ENCODE measurements at regions not wholly inside any gene's neighbourhood (a gene's known extent, or its start where the extent isn't known, plus 50 kb on each side); places are given as distances from the start of the nearest gene placed in this dataset.

DNA sequence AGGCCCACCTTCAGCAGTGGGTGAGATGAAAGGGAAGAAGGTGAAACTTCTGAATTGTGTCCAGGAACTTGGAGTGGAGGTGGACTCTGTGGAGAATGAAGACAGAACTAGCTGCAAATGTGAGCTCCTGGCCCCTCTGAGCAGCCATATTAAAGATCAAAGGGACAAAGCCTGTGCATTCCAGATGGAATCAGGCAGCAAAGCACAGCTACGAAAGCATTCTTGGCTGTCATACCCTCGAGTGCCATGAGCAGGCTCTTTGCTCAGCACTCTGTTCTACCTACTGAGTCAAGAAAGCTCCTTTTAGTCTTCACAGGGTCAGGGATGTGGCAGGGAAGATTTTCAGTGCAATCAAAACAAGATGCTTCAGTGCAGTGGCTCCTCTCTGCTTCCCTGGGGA, 86.3 kb upstream of the TSPAN2 start (continued):
- TF ChIP-seq, protein P1, sequence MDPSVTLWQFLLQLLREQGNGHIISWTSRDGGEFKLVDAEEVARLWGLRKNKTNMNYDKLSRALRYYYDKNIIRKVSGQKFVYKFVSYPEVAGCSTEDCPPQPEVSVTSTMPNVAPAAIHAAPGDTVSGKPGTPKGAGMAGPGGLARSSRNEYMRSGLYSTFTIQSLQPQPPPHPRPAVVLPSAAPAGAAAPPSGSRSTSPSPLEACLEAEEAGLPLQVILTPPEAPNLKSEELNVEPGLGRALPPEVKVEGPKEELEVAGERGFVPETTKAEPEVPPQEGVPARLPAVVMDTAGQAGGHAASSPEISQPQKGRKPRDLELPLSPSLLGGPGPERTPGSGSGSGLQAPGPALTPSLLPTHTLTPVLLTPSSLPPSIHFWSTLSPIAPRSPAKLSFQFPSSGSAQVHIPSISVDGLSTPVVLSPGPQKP (IDR thresholded peaks at IDR 0.05; ENCODE audit: borderline replicate concordance, low read depth, low read length), result no peak
- no peak for TF ChIP-seq FOS (IDR thresholded peaks at IDR 0.05; ENCODE audit: low read depth, low read length)
- no peak for TF ChIP-seq POLR2A (IDR thresholded peaks at IDR 0.05; ENCODE audit: low read depth, low read length)
- no peak for TF ChIP-seq MAFK (IDR thresholded peaks at IDR 0.05; ENCODE audit: low read depth, low read length)
- TF ChIP-seq SMC3 (IDR thresholded peaks at IDR 0.05; ENCODE audit: low read depth, low read length), result no peak
- no peak for TF ChIP-seq RAD21 (IDR thresholded peaks at IDR 0.05; ENCODE audit: low read length)

DNA sequence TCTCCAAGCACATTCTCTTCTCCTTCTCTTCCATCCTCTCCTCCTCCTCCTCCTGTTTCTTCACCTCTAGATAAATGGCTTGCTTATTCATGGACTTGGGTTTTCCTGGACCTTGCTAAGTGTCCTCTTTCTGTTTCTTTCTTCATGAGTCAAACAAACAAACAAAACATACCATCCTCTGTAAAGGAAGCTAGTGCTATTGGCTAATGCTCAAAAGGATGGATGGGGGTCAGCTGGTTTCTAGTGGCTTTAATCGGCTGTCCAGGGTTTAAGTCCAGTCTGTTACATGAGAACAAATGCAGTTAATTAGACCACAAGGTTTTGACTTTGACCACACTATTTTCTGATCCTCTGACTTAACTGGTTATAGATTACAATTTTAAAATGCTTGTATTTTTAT, 83.8 kb upstream of the TSPAN2 start:
- ChIA-PET POLR2A (ENCODE audit: unreplicated experiment) (no interaction called here), CTCF (interaction anchor here (1.1 kb wide), 1 partner anchor 11 kb away, joined by 3 read pairs; no protein-coding TSS in a partner anchor)
- no peak overlapping the region for H4K5ac ChIP-seq (ENCODE audit: low read depth, low read length)
- H3K27ac ChIP-seq (ENCODE audit: insufficient read depth, low read length), result no peak overlapping the region
- H2AFZ ChIP-seq (replicated peaks; ENCODE audit: low read length, poor library complexity), result no peak overlapping the region
- in situ Hi-C loops (cut with MboI; ENCODE audit: low sequenced_read_pairs) (loop anchor here (10.0 kb wide), 1 partner anchor 162 kb away; the partner anchor contains the start of gene NGF), intact Hi-C loops (cut with micrococcal nuclease) (no loop called here), dilution Hi-C loops (cut with HindIII; ENCODE audit: low sequenced_read_pairs, unreplicated experiment) (no loop called here)
- no peak overlapping the region for H4K8ac ChIP-seq (ENCODE audit: low read depth in 2 of 2, low read length in 2 of 2)
- H3K9me1 ChIP-seq (ENCODE audit: insufficient read depth, low read length), result peaks cover 7% of the 10 kb centered on the region; the same call in 1 of the 2 replicates
- no peak overlapping the region for H3K4me2 ChIP-seq (ENCODE audit: low read depth, low read length)
- no peak overlapping the region; the same call in 1 of the 2 replicates for H4K91ac ChIP-seq (ENCODE audit: insufficient read depth, low read depth, low read length)
- peaks cover 16% of the 10 kb centered on the region for H3K4me1 ChIP-seq (ENCODE audit: control insufficient read depth, insufficient read depth, low read length)
- BruUV-seq (replicated peaks), result no TSS peak
- peak overlapping the region; percentile 6; the same call in 1 of the 3 replicates for H2BK15ac ChIP-seq (ENCODE audit: low read depth, low read length)
- DNase-seq, result peak; percentile 47
- H3K14ac ChIP-seq (replicated peaks; ENCODE audit: low read depth, low read length), result peak overlapping the region; percentile 61; the same call in 1 of the 2 replicates
- no peak overlapping the region for H2AK5ac ChIP-seq (ENCODE audit: low read depth, low read length)
- peak overlapping the region; percentile 77 for H2BK20ac ChIP-seq (ENCODE audit: low read depth, low read length)
- peak overlapping the region; percentile 67 for H2BK120ac ChIP-seq (ENCODE audit: low read depth, low read length)
- H3K4ac ChIP-seq (ENCODE audit: low read depth, low read length), result 0 out of 2 replicates have a peak overlapping the region, but pooled peaks have one; percentile 1
- no peak overlapping the region for H2BK5ac ChIP-seq (ENCODE audit: low read depth, low read length, poor library complexity, severe bottlenecking)
- H3K9ac ChIP-seq (ENCODE audit: low read depth, low read length), result no peak overlapping the region
- peak; percentile 44 for ATAC-seq (ENCODE audit: low read depth)
- no peaks in the 10 kb centered on the region for H3K27me3 ChIP-seq (ENCODE audit: control insufficient read depth, insufficient read depth, low read length)
- H4K20me1 ChIP-seq (ENCODE audit: insufficient read depth, low read length), result no peaks in the 10 kb centered on the region
- peaks cover 4% of the 10 kb centered on the region for H3K9me3 ChIP-seq (ENCODE audit: control insufficient read depth, insufficient read depth, low read length)
- 0 out of 2 replicates have a peak overlapping the region, but pooled peaks have one; percentile 22 for H3K23ac ChIP-seq (ENCODE audit: low read depth, low read length)
- TF ChIP-seq FOS (IDR thresholded peaks at IDR 0.05; ENCODE audit: low read depth, low read length) (no peak), MAFK (IDR thresholded peaks at IDR 0.05; ENCODE audit: low read depth, low read length) (no peak), NFE2L2 (IDR thresholded peaks at IDR 0.05; ENCODE audit: low read depth, low read length) (no peak), SMC3 (IDR thresholded peaks at IDR 0.05; ENCODE audit: low read depth, low read length) (no peak)
- no peak overlapping the region for H3K56ac ChIP-seq (ENCODE audit: extremely low read depth, insufficient read depth, low read length)
- no peak overlapping the region for H2AK9ac ChIP-seq (replicated peaks; ENCODE audit: low read depth, low read length, poor library complexity)
- no peaks in the 10 kb centered on the region for H3K36me3 ChIP-seq (ENCODE audit: control insufficient read depth, insufficient read depth, low read length)
- H3K4me3 ChIP-seq (ENCODE audit: insufficient read depth, low read depth, low read length), result no peak overlapping the region
- WGBS, 2 experiments (ENCODE audit: extremely low coverage in 2 of 2, insufficient read length in 1 of 2), result no CpG with 5 or more reads among the region's 1 CpG
- H3K79me1 ChIP-seq (ENCODE audit: low read depth in 1 of 2, low read length in 2 of 2), result no peaks in the 10 kb centered on the region
- H3K18ac ChIP-seq (ENCODE audit: low read depth, low read length), result 0 out of 2 replicates have a peak overlapping the region, but pooled peaks have one; percentile 53
